HG02943 (cell line): ENCODE measurements at regions not wholly inside any gene's neighbourhood (a gene's known extent, or its start where the extent isn't known, plus 50 kb on each side); places are given as distances from the start of the nearest gene placed in this dataset.
A peak's percentile ranks its signal among the peaks of the same experiment; 100 is the strongest.

Experiments
- ATAC-seq: cut with Tn5 transposase; IDR thresholded peaks from one replicate; pipeline ENCODE4 v1.9.1; 2021; ENCODE audit warnings: mild to moderate bottlenecking, low read depth, moderate library complexity; ENCODE audit not compliant: unreplicated experiment

DNA sequence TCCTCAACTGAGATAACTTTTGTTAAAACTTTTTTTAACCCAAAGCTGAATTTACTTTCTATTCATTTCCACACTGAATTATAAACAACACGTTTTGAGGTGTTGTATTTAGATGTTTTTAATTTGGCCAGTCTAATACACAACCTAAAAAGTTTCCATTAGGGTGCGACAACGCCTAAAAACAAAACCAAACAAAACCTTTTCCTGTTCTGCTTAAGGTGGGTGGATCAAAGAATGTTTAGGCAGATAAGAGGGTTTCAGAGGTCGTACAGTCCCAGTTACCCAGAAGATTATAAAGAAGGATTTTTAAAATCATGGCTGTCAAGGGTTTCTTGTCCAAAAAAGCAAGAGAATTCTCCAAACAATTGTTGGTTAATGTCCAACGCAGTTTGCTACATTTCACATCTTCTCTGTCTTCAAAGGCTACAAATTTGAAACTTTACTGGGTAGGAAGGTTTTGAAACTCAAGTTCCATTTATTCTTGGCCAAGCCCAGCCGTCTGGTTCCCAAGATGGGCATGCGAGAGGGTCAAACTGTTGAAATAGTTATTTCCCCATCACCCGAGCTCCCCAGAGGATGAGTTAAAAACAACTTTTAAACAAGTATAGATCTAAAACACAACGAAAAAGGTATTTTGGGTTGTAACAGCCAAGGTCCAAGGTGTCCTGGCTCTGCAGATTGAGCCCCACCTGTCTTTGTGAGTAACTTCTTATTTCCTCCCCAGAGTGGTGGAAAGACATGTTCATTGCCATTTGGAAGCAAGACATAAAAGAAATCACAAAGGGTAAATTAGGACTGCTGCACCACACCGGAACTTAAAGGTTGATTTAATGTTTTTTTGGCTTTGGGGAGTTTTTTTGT is 122.8 kb upstream of the MAP3K1 start:
- no peak for ATAC-seq

GRCh38 chr5:56688402-56688801 is 126.9 kb upstream of the MAP3K1 start:
- no peak for ATAC-seq

GRCh38 chr5:56686337-56687195 is 128.8 kb upstream of the MAP3K1 start:
- ATAC-seq: peak; percentile 65

DNA sequence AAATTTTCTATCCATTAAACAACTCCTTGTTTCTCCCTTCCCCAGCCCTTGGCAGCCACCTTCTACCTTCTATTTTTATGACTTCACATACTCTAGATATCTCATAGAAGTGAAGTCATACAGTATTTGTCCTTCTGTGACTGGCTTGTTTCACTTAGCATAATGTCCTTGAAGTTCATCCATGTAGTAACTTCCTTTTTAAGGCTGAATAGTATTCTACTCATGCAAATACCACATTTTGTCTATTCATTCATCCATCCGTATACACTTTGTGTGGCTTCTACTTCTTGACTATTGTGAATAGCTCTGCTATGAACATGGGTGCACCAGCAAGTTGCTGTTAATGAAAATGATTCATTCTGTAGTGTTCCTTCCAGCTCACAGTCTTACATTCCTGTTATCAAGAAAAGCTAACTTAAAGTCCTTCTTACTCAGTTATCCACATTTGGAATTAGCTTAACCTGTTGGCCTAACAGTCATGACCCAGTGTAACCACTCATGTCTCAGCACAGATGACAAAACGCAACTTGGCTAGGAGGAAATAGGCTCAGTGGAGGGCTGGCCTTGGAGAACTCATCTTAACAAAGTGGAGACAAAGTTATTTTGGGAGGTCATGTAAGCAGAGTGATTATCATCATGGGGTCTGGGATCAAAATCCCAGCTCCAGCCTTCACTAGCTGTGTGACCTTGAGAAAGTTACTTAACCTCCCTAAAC is 129.7 kb upstream of the MAP3K1 start:
- peak; percentile 10 for ATAC-seq

DNA sequence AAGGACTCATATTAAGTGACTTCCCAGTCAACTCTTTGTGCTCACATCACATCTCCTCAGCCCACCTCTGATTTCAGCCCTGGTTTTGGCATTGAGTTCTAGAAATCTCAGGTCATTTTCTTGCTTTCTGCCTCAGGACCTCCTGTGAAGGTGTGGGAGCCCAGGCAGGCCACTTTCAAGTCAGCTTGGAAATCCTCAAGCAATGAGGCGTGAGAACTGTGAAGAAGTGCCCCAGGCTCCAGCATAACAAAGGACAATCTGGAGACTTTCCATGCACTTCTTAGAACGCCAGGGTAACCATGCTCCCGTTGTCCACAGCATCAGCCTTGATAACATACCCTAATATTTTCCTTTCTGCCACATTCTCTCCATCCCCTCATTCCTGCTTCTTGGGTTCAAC is 131.2 kb upstream of the MAP3K1 start:
- ATAC-seq: no peak

GRCh38 chr5:56683733-56684132 is 131.6 kb upstream of the MAP3K1 start:
- no peak for ATAC-seq

DNA sequence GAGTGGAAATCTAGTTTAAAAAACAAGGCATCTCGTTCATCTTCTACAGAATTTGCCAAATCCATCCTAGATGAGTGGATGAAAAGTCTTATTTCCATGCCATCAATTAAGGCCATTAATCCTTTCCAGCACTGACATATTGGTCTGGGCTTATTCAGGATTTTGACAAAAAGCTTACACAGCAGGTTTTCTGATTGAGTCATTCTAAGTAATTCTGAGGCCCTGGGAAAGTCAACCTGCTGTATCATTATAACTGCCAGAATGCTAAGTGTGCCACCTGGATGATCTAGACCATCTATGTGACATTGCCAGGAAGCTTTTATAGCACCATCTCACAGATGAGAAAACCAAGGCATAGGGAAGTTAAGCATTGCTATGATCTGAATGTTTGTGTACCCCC is 132.1 kb upstream of the MAP3K1 start:
- no peak for ATAC-seq

GRCh38 chr5:56681346-56681745 is 134.0 kb upstream of the MAP3K1 start:
- no peak for ATAC-seq

DNA sequence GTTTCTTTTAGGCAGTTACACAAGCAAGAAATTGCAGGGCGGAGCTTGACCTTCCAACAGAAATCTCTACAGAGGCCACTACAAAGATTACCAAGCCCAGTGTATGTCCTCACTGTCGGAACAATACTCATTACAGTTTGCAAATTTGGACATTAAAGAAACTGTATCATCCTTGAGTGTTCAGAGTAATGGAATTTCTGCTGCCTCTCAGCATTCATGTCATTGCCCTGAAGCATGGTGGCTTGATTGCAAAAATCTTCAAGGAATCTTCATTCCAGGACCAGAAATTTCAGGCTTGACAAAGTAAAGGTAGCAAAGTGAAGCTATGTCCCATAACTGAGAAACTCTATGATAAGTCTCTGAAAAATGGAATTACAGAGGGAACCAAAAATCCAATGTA is 134.6 kb upstream of the MAP3K1 start:
- no peak for ATAC-seq

DNA sequence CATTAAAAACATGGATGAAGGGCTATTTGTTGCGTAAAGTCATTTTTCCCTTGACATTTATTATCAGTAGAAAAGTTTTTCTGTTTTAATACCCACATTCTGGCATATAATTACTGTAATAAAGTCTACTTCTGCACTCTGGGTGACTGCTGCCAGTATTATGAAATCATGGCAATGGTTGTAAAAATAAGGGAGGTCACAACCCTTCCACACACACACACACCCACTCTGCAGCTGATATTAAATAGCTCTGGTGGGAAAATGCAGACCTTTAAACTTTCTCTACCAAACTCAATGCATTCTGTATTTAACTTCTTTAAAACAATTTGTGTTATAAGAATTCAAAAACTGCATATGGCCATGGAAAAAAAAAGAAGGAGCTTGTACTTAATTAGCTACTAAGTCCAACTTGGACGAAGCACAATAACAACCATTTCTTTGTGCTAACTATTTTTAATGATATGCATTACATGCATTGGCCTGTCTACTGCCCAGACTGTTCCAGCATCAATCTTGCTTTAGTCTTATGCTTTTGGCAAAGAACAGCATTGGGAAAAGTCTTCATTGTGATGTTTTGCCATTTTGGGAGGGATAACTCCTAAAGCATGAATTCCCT is 137.6 kb upstream of the MAP3K1 start:
- ATAC-seq: no peak

DNA sequence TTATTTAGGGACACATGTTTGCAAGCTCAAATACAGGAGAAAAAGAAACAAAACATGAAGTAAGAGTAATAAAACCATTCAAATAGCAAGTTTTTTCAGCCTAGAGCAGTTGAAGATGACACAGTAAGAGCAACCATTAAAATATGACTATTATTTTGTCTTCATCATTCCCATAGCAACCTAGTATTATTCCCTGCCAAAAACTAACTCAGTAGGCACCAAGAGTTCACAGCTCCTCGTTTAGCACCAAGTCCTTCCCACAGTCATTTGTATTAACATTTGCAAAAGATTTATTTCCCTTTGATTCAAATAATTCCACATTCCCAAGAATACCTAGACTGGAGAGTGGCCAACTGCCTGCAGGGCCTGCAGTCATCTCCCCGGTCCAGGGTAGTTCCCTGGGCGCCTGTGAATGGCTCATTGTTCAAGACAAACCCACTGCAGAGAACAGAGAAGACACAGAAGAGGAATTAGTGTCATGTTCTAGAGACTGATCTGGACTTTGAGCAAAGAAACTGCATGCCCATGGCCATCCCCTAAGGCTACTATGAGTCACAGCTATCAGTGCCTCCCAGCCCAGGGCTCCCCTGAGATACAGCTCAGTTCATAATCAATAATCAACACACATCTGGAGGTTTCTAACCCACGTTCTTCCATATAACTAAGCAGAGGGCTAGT is 139.1 kb upstream of the MAP3K1 start:
- no peak for ATAC-seq

DNA sequence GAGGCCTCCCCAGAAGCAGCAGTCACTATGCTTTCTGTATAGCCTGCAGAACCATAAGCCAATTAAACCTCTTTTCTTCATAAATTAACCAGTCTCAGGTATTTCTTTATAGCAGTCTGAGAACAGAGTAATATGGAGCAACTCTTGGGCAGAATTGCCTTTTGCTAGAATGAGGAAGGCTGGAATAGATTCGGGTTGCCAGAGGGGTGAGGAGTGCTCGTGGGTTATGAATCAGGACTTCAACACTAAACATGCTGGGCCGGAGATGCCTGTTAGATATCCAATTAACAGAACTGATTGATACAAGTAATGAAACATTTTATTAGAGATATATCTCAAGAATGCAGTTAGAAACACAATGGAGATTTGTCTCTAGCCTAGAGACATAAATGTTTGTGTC is 140.9 kb upstream of the MAP3K1 start:
- ATAC-seq: no peak

DNA sequence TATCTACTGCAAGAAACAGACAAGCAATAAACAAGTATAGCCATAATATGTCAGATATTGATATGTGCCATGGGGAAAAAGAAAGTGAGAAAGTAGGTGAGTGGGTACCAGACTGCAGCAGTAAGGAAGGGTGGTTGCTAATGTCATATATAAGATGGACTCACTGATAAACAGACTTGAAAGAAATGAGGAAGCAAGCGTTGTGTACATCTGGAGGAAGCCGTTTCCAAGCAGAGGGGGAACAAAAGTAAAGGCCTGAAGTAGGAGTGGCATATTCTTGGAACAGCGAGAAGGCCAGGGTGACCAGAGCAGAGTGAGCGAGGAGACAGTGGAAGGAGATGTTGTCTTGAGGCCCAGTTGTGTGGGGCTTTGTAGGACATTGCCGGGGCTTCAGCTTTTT is 142.2 kb upstream of the MAP3K1 start:
- no peak for ATAC-seq

DNA sequence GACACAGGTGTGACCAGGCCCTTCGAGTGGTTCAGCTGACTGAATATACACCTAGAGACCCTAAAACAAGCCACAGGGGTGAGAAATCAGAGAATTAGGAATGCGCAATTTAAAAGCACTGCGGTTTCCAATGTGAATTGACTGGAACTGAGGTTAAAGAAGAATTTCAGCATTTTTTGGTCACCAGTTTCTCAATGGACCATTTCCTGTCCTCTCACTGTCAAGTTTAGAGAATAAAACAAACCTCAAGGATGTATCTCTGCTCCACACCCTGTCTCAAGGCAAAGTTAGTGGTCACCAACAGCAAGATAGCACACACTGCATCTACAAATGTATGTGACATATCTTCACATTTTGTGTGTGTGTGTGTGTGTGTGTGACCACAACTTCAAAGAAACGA is 143.8 kb upstream of the MAP3K1 start:
- ATAC-seq: no peak

DNA sequence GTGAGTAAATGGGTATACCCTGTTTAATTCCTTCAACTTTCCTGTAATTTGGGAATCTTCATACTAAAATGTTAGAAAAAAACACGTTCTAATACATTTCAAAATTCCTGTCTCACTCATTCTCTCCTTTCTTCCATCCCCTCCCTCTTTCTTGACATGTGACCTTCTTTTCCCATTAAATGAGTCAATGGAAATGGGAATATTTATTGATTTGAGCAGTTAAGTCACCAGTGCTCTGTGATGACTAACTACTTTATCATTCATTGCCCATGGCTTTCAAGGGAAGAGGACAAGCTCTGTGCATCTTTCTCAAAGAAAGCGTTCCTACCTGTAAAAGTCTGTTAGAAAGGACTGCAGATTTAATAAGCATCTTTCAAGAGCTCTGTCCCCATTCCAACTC is 144.4 kb upstream of the MAP3K1 start:
- no peak for ATAC-seq

DNA sequence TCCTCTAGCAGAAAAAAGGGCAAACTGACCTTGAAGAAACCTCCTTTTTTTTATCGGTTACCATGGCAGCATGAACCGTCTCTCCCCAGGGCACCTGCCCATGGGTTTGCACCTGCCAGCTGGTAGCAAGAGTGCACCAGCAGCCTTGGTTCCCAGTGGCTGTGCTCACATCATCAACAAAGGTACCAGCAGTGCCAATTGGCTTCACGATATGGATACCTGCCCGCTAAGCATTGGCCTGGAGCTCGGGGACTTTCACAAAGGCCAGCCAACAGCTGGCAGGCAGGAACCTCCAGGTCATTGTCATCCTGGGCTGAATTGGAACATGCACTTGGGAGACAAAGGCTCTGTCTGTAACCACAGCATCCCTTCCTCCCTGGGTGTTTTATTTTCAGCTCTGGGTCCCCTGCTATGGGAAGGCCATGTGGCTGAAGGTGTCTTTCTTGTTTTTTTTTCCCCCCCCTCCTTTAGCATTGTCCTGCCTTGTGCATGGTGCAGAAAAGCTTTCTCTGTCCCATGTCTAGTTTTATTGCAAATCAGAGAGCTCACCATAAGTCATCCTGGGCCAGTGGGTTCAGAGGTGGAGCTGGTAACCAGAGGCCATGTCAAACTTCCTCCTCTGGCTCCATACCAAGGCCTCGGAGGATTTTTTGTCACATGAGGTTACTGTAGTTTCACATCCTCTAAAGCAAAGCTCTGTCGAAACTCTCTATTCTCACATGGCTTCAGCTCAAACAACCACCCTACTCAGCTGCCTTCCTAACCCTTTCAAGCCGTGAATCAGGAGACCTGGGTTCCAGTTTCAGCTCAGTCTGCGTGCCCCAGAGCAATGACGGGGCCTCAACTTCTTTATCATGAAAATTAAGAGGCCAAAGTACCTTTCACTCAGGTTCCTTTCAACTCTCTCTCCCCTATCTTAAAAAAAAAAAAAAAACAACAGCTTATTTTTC is 145.5 kb upstream of the MAP3K1 start:
- ATAC-seq: peak; percentile 94

- ATAC-seq: no peak
These were observed 146.4 kb upstream of the MAP3K1 start for GRCh38 chr5:56668996-56669395.

DNA sequence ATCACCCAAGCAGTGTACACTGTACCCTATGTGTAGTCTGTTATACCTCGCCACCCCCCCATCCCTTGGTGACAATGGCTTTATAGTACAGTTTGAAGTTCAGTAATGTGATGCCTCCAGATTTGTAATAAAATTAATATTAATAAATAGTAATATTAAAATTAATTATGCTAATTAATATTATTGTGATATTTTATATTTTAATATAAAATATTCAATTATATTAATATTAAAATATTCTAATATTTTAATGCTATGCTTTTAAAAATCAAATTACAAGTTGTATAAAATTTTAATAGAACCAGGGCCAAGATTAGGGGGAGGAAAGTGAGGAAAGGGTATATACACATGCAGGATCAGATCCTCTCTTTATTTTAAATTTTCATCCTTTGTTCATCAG is 147.7 kb upstream of the MAP3K1 start:
- ATAC-seq: no peak

GRCh38 chr5:56666901-56667300 is 148.4 kb upstream of the MAP3K1 start:
- ATAC-seq: no peak
